ENCODE measurements at regions not wholly inside any gene's neighbourhood (a gene's known extent, or its start where the extent isn't known, plus 50 kb on each side); places are given as distances from the start of the nearest gene placed in this dataset.

DNA sequence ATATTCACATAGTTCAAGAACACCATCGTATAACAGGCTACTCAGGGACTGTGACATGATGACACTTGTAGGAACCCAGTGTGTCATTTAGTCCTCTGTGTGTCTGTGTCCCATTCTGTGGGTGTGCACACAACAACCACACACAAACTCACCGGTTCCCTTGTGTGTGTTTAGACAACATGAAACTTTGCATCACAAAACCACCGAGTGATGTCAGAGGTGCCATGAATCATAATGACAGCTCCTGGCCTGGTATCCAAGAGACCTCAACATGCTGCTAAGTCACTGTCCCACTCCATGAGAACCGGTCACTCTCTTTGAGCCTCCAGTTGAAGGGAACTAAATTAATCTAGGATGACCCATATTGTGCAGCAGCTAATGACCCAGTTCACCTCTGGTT lies 421.3 kb downstream of the PREX1 start:
- no peak overlapping the region for H3K4me3 ChIP-seq (ENCODE audit: insufficient read depth, low read length)
- no peaks in the 10 kb centered on the region for H3K9me3 ChIP-seq (ENCODE audit: low read depth, low read length)
- TF ChIP-seq, protein P1, sequence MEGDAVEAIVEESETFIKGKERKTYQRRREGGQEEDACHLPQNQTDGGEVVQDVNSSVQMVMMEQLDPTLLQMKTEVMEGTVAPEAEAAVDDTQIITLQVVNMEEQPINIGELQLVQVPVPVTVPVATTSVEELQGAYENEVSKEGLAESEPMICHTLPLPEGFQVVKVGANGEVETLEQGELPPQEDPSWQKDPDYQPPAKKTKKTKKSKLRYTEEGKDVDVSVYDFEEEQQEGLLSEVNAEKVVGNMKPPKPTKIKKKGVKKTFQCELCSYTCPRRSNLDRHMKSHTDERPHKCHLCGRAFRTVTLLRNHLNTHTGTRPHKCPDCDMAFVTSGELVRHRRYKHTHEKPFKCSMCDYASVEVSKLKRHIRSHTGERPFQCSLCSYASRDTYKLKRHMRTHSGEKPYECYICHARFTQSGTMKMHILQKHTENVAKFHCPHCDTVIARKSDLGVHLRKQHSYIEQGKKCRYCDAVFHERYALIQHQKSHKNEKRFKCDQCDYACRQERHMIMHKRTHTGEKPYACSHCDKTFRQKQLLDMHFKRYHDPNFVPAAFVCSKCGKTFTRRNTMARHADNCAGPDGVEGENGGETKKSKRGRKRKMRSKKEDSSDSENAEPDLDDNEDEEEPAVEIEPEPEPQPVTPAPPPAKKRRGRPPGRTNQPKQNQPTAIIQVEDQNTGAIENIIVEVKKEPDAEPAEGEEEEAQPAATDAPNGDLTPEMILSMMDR (IDR thresholded peaks at IDR 0.05; ENCODE audit: extremely low read depth, low read depth, low read length), result no peak
- H3K79me2 ChIP-seq (ENCODE audit: insufficient read depth, low read length), result no peaks in the 10 kb centered on the region
- no peak overlapping the region for H2AFZ ChIP-seq (ENCODE audit: low read length)
- H3K4me1 ChIP-seq (ENCODE audit: insufficient read depth, low read length), result no peaks in the 10 kb centered on the region
- no peak overlapping the region for H3K4me2 ChIP-seq (ENCODE audit: insufficient read depth, low read length)
- no peak overlapping the region for H3K27ac ChIP-seq (ENCODE audit: low read depth, low read length)
- no peaks in the 10 kb centered on the region for H4K20me1 ChIP-seq (ENCODE audit: insufficient read depth, low read length)
- H3K36me3 ChIP-seq (ENCODE audit: insufficient read depth, low read length), result no peaks in the 10 kb centered on the region
- DNase-seq (ENCODE audit: insufficient read length, low spot score, missing footprints), result no peak
- peaks cover 9% of the 10 kb centered on the region for H3K27me3 ChIP-seq (ENCODE audit: insufficient read depth, low read length)

DNA sequence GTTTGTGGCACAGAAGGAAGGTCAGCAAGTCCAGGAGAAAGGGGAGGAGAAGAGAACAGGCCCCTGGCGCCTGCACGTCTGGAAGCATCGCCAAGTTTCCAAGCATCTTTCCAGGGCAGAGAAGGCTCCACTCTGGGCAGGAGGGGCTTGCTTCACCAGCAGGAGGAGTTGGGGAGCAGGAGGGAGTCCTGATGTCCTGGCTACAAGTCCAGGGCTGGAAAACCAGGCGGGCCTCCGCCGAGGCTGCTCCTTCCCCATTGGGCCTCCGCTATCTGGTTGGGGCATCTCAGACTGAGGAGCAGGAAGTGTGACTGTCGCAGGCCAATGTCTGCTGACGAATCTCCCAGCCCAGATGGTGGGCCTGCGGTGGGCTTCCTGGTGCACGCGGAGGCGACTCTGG lies 421.9 kb downstream of the PREX1 start:
- H4K20me1 ChIP-seq (ENCODE audit: insufficient read depth, low read length), result no peaks in the 10 kb centered on the region
- no peaks in the 10 kb centered on the region for H3K9me3 ChIP-seq (ENCODE audit: low read depth, low read length)
- no peak overlapping the region for H2AFZ ChIP-seq (ENCODE audit: low read length)
- no peaks in the 10 kb centered on the region for H3K4me1 ChIP-seq (ENCODE audit: insufficient read depth, low read length)
- TF ChIP-seq, protein P1 (IDR thresholded peaks at IDR 0.05; ENCODE audit: extremely low read depth, low read depth, low read length), result no peak
- no peak overlapping the region for H3K4me3 ChIP-seq (ENCODE audit: insufficient read depth, low read length)
- H3K27me3 ChIP-seq (ENCODE audit: insufficient read depth, low read length), result peaks cover 13% of the 10 kb centered on the region
- no peak overlapping the region for H3K4me2 ChIP-seq (ENCODE audit: insufficient read depth, low read length)
- DNase-seq (ENCODE audit: insufficient read length, low spot score, missing footprints), result no peak
- no peaks in the 10 kb centered on the region for H3K36me3 ChIP-seq (ENCODE audit: insufficient read depth, low read length)
- H3K79me2 ChIP-seq (ENCODE audit: insufficient read depth, low read length), result no peaks in the 10 kb centered on the region
- H3K27ac ChIP-seq (ENCODE audit: low read depth, low read length), result no peak overlapping the region

DNA sequence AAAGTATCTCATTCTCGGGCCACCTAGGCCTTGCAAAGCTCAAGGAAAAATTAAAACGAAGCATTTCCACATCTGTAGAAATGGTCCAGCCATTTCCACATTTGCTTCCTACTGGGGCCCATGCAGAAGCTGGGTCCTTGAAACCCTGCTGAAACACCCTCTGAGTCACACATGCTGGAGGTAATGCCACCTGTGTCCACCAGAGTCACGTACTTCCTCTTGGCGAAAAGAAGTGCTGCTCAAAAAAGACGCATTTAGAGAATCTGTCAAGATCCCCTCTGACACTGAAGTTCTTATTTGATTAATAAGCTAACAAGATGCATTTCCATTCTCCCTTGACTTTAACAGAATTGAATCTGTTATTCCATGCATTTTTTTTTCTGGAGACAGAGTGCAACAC lies 423.2 kb downstream of the PREX1 start:
- Histone ChIP-seq H2AFZ (ENCODE audit: low read length) (no peak overlapping the region), H3K36me3 (ENCODE audit: insufficient read depth, low read length) (no peaks in the 10 kb centered on the region), H3K27me3 (ENCODE audit: insufficient read depth, low read length) (peaks cover 13% of the 10 kb centered on the region), H3K4me2 (ENCODE audit: insufficient read depth, low read length) (no peak overlapping the region), H3K4me3 (ENCODE audit: insufficient read depth, low read length) (no peak overlapping the region), H3K27ac (ENCODE audit: low read depth, low read length) (no peak overlapping the region), H3K9me3 (ENCODE audit: low read depth, low read length) (no peaks in the 10 kb centered on the region), H3K4me1 (ENCODE audit: insufficient read depth, low read length) (no peaks in the 10 kb centered on the region), H4K20me1 (ENCODE audit: insufficient read depth, low read length) (no peaks in the 10 kb centered on the region), H3K79me2 (ENCODE audit: insufficient read depth, low read length) (no peaks in the 10 kb centered on the region)
- TF ChIP-seq, protein P1 (IDR thresholded peaks at IDR 0.05; ENCODE audit: extremely low read depth, low read depth, low read length), result peak; percentile 9
- no peak for DNase-seq (ENCODE audit: insufficient read length, low spot score, missing footprints)

DNA sequence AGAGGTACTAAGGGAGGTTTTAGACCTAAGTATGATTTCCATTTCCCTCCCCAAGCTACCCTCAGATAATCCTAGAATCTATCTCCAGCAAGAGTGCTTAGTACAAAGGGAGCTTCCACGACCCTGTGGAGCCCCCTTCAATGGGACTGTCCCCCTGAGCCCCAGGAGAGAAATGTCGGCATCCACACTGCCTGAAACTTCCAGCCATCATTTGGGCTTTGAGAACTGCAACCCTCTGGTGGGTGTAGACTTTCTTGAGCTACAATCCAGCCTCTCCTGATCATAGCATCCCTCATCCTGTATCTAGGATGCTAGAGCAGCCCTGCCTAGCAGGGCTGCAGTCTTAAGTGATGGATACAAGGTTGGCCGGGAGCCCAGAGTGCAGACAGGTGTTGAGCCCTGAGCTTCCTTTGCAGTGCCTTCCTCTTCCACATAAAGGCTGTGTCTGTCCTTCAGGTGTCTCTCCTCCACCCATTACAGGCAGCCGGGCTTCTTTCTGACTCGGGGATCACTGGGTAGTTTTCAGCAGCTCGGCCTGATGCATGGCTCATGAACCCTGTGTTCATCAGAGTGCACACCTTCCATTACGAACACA lies 424.5 kb downstream of the PREX1 start:
- Histone ChIP-seq H4K20me1 (ENCODE audit: insufficient read depth, low read length) (no peaks in the 10 kb centered on the region), H3K4me1 (ENCODE audit: insufficient read depth, low read length) (no peaks in the 10 kb centered on the region), H3K4me3 (ENCODE audit: insufficient read depth, low read length) (no peak overlapping the region), H3K27ac (ENCODE audit: low read depth, low read length) (no peak overlapping the region), H2AFZ (ENCODE audit: low read length) (no peak overlapping the region), H3K27me3 (ENCODE audit: insufficient read depth, low read length) (peaks cover 10% of the 10 kb centered on the region), H3K79me2 (ENCODE audit: insufficient read depth, low read length) (no peaks in the 10 kb centered on the region), H3K9me3 (ENCODE audit: low read depth, low read length) (no peaks in the 10 kb centered on the region), H3K36me3 (ENCODE audit: insufficient read depth, low read length) (no peaks in the 10 kb centered on the region), H3K4me2 (ENCODE audit: insufficient read depth, low read length) (no peak overlapping the region)
- TF ChIP-seq, protein P1 (IDR thresholded peaks at IDR 0.05; ENCODE audit: extremely low read depth, low read depth, low read length), result no peak
- no peak for DNase-seq (ENCODE audit: insufficient read length, low spot score, missing footprints)

Measured in osteoblast (primary cell).